Spleen (tissue), 7 donors: ENCODE measurements at regions not wholly inside any gene's neighbourhood (a gene's known extent, or its start where the extent isn't known, plus 50 kb on each side); places are given as distances from the start of the nearest gene placed in this dataset.

Experiments
- POLR2A ChIP-seq, 3 donors: fragments of 450-650 bp; IDR thresholded peaks; one replicate each; pipeline ENCODE4 v1.5.1; 2017; ENCODE audit warnings: antibody characterized with exemption in 3 of 3, mild to moderate bottlenecking in 1 of 3
- POLR2AphosphoS5 ChIP-seq, 3 donors: sonication (generic); formaldehyde crosslinking; IDR thresholded peaks; one replicate each; pipeline ENCODE4 v1.5.1; 2017; ENCODE audit warnings: antibody characterized with exemption in 3 of 3
- TF ChIP-seq, protein P1 (sequence below), 11 experiments: fragments of 200-600 bp in 7 of 11; fragments of 450-650 bp in 4 of 11; sonication (generic) in 4 of 11; IDR thresholded peaks in 8 of 11; conservative IDR thresholded peaks in 3 of 11; 1 replicate in 7 of 11; 2 replicates in 4 of 11; pipeline versions ENCODE4 v1.4.0 to v1.8.0; 2016 to 2021; ENCODE audit warnings: antibody characterized with exemption in 11 of 11, inconsistent platforms in 4 of 11, mild to moderate bottlenecking in 1 of 11
- donor health status: DM: no; HTN: no; CAD: no; lungs with moderate emphysema.
- donor health status: DM: no; HTN: no; CAD: no.
- donor health status: DM: no; HTN: no; CAD: no.

DNA sequence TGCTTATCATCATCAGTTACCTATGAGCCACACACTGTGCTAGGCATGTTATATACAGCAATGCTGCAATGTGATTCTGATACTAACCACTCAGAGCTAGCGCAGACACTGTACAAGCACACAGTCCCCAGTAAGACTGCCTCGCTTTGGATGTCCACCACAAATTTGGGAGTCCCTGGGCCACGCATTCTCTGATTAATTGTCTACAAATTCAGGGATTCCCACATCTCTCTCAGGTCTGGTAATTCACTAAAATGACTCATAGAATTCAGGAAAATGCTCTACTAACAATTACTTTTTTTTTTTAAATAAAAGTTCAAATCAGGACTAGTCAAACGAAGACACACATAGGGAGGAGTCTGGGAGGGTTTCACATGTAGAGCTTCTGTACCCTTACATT lies 652.1 kb upstream of the AADAT start:
- TF ChIP-seq, protein P1, sequence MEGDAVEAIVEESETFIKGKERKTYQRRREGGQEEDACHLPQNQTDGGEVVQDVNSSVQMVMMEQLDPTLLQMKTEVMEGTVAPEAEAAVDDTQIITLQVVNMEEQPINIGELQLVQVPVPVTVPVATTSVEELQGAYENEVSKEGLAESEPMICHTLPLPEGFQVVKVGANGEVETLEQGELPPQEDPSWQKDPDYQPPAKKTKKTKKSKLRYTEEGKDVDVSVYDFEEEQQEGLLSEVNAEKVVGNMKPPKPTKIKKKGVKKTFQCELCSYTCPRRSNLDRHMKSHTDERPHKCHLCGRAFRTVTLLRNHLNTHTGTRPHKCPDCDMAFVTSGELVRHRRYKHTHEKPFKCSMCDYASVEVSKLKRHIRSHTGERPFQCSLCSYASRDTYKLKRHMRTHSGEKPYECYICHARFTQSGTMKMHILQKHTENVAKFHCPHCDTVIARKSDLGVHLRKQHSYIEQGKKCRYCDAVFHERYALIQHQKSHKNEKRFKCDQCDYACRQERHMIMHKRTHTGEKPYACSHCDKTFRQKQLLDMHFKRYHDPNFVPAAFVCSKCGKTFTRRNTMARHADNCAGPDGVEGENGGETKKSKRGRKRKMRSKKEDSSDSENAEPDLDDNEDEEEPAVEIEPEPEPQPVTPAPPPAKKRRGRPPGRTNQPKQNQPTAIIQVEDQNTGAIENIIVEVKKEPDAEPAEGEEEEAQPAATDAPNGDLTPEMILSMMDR (IDR thresholded peaks at IDR 0.05 in 8 of 11, conservative IDR thresholded peaks at IDR 0.05 in 3 of 11), result no peak
- no peak for TF ChIP-seq POLR2AphosphoS5 (IDR thresholded peaks at IDR 0.05)
- TF ChIP-seq POLR2A (IDR thresholded peaks at IDR 0.05), result no peak
